ENCODE measurements at regions not wholly inside any gene's neighbourhood (a gene's known extent, or its start where the extent isn't known, plus 50 kb on each side); places are given as distances from the start of the nearest gene placed in this dataset.

DNA sequence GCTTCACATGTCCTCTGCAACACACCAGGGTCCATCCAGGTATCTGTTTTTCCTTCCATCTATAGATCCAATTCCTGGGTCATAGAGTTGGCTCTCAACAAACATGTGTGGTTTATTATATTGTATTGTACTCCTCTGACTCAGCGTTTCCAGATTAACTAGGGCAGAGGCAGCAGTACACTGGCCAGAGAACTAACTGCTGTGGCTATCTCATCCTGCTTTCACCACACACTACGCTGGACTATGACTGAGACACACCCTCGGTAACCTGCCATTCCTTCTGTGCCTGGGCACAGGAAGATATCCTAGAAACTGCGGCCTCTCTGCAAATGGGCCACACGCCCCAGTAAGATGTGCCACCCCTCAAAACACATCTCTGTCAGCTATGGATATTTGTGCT lies 159.8 kb upstream of the STK17B start:
- Mint-ChIP-seq H3K36me3 (ENCODE audit: low read depth) (no peaks in the 10 kb centered on the region), H3K4me1 (no peaks in the 10 kb centered on the region), H3K27me3 (no peaks in the 10 kb centered on the region), H3K9me3 (no peaks in the 10 kb centered on the region), H3K27ac (no peak overlapping the region), H3K4me3 (no peak overlapping the region)
- ATAC-seq (replicated peaks): no peak

DNA sequence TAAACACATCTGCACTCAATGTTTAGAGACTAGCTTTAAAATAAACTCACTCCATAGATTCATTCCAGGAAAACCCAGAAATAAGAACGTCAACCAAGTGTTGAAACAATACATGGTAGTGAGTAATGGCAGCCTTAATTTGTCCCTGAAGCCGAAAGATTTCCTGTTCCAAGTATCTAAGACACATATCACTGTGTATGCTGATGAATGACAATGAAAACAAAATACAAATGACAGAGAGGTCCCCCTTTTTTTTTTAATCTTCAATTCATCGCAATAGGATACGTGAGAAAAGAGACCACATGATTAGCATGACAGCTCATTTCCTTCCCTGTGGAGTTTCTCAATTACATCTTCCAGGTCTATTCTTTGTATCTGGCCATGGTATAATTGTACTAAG lies 160.5 kb upstream of the STK17B start:
- Mint-ChIP-seq H3K27me3 (no peaks in the 10 kb centered on the region), H3K9me3 (no peaks in the 10 kb centered on the region), H3K36me3 (ENCODE audit: low read depth) (no peaks in the 10 kb centered on the region), H3K4me1 (no peaks in the 10 kb centered on the region), H3K27ac (no peak overlapping the region), H3K4me3 (no peak overlapping the region)
- ATAC-seq (replicated peaks): no peak

DNA sequence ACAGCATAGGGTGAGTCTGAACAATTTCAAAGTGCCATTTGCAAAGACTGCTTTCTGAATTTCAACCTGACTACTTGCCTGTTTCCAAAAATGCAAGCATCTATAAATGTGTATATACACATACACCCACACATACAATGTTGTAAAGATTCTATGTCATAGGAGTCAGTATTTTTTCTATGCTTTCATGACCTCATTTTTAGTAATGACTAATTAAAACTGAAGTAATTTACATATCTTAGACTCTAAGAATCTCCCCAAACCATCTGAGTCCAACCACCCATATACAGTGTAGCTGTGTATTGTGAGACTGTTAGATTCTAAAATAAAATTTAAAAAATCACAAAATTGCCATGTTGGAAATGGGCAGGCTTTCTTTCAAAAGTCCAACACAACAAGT lies 162.0 kb upstream of the STK17B start:
- H3K36me3 Mint-ChIP-seq (ENCODE audit: low read depth): no peaks in the 10 kb centered on the region
- no peaks in the 10 kb centered on the region for H3K27me3 Mint-ChIP-seq
- ATAC-seq (replicated peaks): peak; percentile 86
- no peak overlapping the region for H3K27ac Mint-ChIP-seq
- H3K4me3 Mint-ChIP-seq: no peak overlapping the region
- no peaks in the 10 kb centered on the region for H3K9me3 Mint-ChIP-seq
- H3K4me1 Mint-ChIP-seq: no peaks in the 10 kb centered on the region

DNA sequence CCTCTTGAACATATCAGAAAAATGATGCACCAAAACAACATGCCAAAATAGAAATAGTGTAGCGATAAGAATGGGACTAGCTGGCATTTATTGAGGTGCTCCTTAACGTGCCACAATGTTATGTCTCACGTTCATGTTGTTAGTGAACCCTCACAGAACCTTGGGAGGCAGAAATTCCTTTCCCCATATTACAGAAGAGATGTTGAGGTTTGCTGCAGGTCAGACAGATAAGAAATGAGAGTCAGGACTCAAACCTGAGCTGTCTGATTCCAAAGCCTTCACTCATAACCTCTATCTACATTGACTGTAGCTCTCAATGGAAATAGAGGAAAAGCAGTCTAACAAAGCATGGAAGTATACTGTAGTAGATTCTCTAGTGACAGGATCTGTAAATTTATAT lies 163.3 kb upstream of the STK17B start:
- ATAC-seq (replicated peaks): no peak
- no peaks in the 10 kb centered on the region for H3K9me3 Mint-ChIP-seq
- H3K4me1 Mint-ChIP-seq: no peaks in the 10 kb centered on the region
- H3K4me3 Mint-ChIP-seq: no peak overlapping the region
- H3K27me3 Mint-ChIP-seq: no peaks in the 10 kb centered on the region
- H3K27ac Mint-ChIP-seq: no peak overlapping the region
- no peaks in the 10 kb centered on the region for H3K36me3 Mint-ChIP-seq (ENCODE audit: low read depth)

DNA sequence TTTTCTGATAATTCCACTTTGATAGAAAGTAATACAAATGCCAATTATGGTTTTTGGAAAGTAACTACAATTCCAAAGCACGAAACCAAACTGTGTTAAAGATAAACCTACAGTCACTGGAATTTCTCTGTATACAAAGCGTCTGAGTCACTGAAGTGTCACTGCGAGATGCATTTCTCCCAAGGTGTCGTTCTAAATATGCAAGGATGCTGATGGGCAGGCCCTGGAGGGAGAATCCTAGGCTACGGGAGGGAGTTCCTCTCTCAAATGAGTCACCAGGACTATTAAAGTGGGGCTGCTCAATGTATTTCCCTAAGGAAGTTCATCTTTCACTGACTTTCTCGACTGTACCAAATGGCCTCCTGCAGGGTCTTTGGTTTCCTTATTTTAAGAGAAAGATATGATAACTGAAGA lies 163.8 kb upstream of the STK17B start:
- Mint-ChIP-seq H3K4me3 (no peak overlapping the region), H3K9me3 (no peaks in the 10 kb centered on the region), H3K36me3 (ENCODE audit: low read depth) (no peaks in the 10 kb centered on the region), H3K4me1 (no peaks in the 10 kb centered on the region), H3K27me3 (no peaks in the 10 kb centered on the region), H3K27ac (no peak overlapping the region)
- ATAC-seq (replicated peaks): no peak

DNA sequence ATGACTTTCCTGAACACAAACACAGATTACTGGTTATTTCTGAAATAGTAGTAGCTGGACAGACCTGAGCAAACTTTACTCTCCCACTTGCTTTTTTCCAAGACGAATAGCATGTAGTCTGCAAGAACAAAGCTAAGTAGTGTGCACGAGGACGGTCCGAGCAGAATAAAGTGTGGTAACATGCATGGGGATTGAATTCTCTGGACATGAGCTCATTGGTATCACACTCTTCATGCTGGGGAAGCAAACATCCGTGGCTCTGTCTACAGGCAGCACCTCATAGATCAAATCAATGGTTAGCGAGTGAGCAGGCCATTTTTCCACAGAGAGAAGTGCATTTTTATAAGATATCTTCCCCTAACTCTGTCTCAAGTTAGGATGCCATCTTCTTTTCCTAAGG lies 164.8 kb upstream of the STK17B start:
- Mint-ChIP-seq H3K9me3 (no peaks in the 10 kb centered on the region), H3K27me3 (no peaks in the 10 kb centered on the region), H3K4me1 (no peaks in the 10 kb centered on the region), H3K27ac (no peak overlapping the region), H3K4me3 (no peak overlapping the region), H3K36me3 (ENCODE audit: low read depth) (no peaks in the 10 kb centered on the region)
- no peak for ATAC-seq (replicated peaks)

DNA sequence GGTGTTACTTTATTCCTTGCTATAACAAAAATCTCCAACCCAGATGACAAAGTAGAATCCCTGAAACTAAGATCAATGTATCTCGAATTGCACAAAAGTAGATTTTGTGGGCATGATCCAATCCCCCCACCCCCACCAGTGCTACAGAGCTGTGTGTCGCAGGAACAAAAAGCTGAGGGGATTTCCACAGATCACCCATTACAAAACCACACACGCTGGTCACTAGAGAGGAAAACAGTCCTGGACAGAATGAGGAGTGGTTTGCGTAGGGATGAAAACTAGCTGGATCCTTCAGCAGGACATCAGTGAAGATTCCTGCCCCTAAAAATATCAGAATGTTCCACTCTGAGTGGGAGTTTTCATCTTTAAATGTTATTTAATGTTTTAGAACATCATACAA lies 165.3 kb upstream of the STK17B start:
- no peak overlapping the region for H3K27ac Mint-ChIP-seq

DNA sequence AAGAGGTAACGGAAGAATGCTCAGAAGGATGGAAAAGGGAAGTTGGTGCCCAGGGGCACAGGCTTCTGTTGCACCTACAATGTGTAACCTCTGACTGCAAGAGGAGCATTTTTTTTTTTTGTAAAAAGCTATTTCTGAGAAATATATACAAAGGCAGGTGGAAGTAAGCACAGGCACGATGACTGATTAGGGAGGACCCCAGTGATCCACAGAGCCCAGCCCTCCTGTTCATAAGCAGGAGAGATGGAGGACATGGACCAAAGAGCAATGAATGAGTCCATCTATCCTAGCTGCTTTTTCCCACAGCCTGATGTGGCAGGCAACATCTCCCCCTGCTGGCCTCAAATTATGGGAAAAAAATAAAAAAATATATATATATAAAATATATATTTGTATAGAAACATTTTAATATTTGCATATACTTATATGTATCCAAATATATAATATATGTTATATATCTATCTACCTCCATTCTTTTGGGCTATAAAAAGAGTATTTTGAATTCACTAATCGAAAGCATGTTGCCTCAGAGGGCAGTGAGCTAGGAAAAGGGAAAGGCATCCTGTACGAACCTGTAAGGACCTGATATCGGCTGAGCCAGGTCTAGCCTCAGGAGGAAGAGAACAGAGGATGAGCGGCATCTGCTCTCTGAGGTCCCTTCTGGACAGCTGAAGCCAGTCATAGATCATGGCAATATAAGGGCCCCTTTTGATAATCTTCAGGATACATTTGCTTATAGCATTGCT lies 166.0 kb upstream of the STK17B start:
- no peak overlapping the region for H3K27ac Mint-ChIP-seq
- H3K4me1 Mint-ChIP-seq: no peaks in the 10 kb centered on the region

More for the DNA sequence above, 165.3 kb upstream of the STK17B start:
- no peak for ATAC-seq (replicated peaks)
- Mint-ChIP-seq H3K4me3 (no peak overlapping the region), H3K4me1 (no peaks in the 10 kb centered on the region), H3K9me3 (no peaks in the 10 kb centered on the region), H3K36me3 (ENCODE audit: low read depth) (no peaks in the 10 kb centered on the region), H3K27me3 (no peaks in the 10 kb centered on the region)

DNA sequence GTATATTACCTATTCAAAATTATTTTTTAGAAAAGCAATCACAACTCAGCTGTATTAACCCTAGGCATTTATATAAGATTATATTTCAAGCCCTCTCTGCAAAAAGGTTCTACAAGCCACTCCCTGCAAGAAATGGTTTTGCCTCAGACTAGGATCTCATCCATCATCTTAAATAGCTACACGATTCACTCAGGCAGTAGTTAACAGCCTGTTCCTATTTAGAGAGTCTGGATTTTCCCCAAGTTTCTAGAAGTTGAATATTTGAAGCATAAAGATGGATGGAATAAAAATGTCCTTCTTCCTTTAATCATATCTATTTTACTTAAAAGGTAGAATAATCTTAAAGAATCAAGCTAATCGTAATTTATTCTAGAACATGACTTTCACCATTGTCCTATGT lies 167.1 kb upstream of the STK17B start:
- no peaks in the 10 kb centered on the region for H3K36me3 Mint-ChIP-seq (ENCODE audit: low read depth)
- no peaks in the 10 kb centered on the region for H3K27me3 Mint-ChIP-seq
- H3K27ac Mint-ChIP-seq: no peak overlapping the region
- H3K9me3 Mint-ChIP-seq: no peaks in the 10 kb centered on the region
- H3K4me1 Mint-ChIP-seq: no peaks in the 10 kb centered on the region
- no peak overlapping the region for H3K4me3 Mint-ChIP-seq
- ATAC-seq (replicated peaks): no peak

More for the DNA sequence above, 166.0 kb upstream of the STK17B start:
- H3K9me3 Mint-ChIP-seq: no peaks in the 10 kb centered on the region
- no peak for ATAC-seq (replicated peaks)
- H3K4me3 Mint-ChIP-seq: no peak overlapping the region
- H3K27me3 Mint-ChIP-seq: no peaks in the 10 kb centered on the region
- no peaks in the 10 kb centered on the region for H3K36me3 Mint-ChIP-seq (ENCODE audit: low read depth)

DNA sequence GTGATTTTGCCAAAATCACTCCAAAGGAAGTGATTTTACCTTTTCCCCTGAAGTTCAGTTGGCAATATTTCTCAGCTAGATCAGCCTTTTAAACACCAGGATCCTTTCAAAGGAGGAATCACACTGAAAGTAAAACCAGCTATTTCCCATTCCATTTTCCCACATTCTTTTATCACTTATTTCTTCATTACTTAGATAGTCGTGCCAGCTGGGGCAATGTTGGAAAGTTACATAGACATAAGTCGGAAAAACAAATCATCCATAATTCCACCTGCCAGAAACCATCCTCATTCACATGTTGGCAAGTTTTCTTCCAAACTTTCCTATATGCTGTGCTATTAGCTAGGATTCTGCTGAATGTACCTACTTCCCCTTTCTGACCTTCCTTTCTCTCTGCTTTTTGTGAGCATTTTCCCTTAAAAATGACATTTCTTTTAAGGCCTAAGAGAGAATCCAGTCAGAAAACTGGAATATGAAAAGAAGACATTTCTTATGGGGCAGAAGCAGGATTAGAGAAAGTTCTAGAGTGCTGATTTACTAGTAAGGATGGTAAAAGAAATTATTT lies 170.0 kb upstream of the STK17B start:
- Mint-ChIP-seq H3K4me1 (no peaks in the 10 kb centered on the region), H3K27me3 (no peaks in the 10 kb centered on the region), H3K9me3 (no peaks in the 10 kb centered on the region), H3K36me3 (ENCODE audit: low read depth) (no peaks in the 10 kb centered on the region), H3K4me3 (no peak overlapping the region), H3K27ac (no peak overlapping the region)
- no peak for ATAC-seq (replicated peaks)

DNA sequence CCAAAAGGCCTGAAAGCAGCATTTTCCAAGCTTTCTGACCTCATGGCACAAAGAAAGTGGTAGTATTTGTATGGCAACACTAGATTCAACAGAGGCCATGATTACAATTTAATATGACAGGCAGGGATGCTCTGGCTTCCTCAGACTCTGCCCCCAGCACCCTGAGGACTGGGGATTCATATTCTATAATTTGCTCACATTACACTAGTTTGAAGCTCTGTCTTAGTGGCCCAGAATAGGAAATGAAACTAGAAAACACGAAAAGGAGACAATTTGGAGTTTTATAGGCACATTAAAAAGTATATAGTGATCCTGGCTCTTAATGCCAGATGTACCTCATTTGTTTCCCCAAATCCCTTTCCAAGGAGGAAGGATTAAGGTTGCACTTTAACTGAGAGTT lies 173.0 kb upstream of the STK17B start:
- Mint-ChIP-seq H3K27ac (no peak overlapping the region), H3K4me1 (no peaks in the 10 kb centered on the region), H3K9me3 (no peaks in the 10 kb centered on the region), H3K27me3 (peaks cover 5% of the 10 kb centered on the region), H3K4me3 (no peak overlapping the region), H3K36me3 (ENCODE audit: low read depth) (no peaks in the 10 kb centered on the region)
- ATAC-seq (replicated peaks): no peak

DNA sequence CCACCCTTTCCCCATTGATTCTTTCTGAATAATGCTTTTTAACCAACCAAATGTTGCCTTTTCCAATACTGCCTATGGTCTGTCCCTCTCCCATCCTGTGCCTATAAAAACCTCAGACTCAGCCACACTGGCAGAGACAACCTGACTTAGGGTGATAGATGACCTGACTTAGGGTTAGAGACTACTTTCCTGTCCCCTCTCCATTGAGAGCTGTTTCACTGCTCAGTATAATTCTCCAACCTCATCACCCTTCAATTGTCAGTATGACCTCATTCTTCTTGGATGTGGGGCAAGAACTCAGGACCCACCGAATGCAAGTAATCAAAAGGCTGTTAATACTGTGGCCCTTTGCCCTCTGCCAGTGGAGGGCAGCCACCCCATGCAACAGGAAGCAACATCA lies 182.3 kb upstream of the STK17B start:
- Mint-ChIP-seq H3K4me3 (no peak overlapping the region), H3K27me3 (peaks cover 23% of the 10 kb centered on the region), H3K4me1 (no peaks in the 10 kb centered on the region), H3K27ac (no peak overlapping the region), H3K9me3 (peaks cover 9% of the 10 kb centered on the region), H3K36me3 (ENCODE audit: low read depth) (no peaks in the 10 kb centered on the region)
- ATAC-seq (replicated peaks): no peak

DNA sequence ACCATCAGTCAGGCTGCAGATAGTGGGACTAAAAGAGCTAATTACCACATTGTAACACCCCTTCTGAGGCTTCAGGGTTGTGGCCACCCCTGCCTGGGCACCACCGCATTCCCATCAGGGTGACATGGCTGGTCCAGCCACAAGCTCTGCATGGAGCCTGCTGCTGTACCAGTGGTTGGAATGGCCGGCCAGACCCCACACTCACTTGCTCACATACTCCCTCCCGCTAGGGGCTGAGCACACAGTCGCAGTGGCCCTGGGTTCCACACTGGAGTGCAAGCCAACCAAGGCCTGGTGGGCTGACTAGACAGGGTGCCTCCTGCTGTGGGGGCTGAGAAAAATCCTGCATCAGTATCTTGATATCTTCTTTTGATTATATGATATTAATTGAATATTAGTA lies 182.8 kb upstream of the STK17B start:
- Mint-ChIP-seq H3K9me3 (peaks cover 9% of the 10 kb centered on the region), H3K27me3 (peaks cover 19% of the 10 kb centered on the region), H3K4me3 (no peak overlapping the region), H3K36me3 (ENCODE audit: low read depth) (no peaks in the 10 kb centered on the region), H3K27ac (no peak overlapping the region), H3K4me1 (no peaks in the 10 kb centered on the region)
- no peak for ATAC-seq (replicated peaks)

DNA sequence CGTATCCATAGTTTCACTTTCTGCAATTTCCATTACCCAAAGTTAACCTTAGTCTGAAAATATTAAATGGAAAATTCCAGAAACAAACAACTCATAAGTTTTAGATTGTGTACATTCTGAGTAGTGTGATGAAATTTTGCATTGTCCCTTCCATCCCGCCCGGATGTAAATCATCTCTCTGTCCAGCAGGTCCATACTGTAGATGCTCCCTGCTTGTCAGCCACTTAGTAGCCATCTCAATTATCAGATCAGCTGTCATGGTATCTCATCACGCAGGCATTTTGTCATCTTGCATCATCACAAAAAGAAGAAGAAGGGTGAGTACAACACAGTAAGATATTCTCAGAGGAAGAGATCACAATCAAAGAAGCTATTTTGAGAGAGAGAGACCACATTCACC lies 185.0 kb upstream of the STK17B start:
- Mint-ChIP-seq H3K4me1 (no peaks in the 10 kb centered on the region), H3K4me3 (no peak overlapping the region), H3K36me3 (ENCODE audit: low read depth) (no peaks in the 10 kb centered on the region), H3K9me3 (peaks cover 9% of the 10 kb centered on the region), H3K27ac (no peak overlapping the region), H3K27me3 (peaks cover 14% of the 10 kb centered on the region)
- no peak for ATAC-seq (replicated peaks)

DNA sequence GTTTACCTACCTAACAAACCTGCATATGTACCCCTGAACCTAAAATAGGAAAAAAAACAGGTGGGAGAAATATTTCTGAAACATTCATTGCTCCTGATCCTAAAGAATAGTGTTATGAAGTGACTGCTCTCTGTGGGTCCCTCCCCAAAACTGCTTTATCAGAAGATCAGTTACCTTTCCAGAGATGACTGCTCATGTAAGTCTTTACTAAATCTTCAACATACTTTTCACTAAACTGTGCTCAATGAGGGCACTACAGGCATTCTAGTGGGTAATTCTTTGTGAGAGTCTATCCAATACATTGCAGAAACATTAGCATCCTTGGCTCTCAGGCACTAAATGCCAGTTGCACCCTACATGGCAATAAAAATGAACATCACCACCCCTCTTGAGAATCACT lies 189.3 kb upstream of the STK17B start:
- ATAC-seq (replicated peaks): no peak
- Mint-ChIP-seq H3K4me1 (peaks cover under 1% of the 10 kb centered on the region), H3K9me3 (no peaks in the 10 kb centered on the region), H3K27me3 (peaks cover 5% of the 10 kb centered on the region), H3K36me3 (ENCODE audit: low read depth) (no peaks in the 10 kb centered on the region), H3K27ac (no peak overlapping the region), H3K4me3 (no peak overlapping the region)

Data from activated T-helper 17 cell treated with anti-CD3 and anti-CD28 coated beads, Interleukin-2, amount 50 U/mL, for 72 hours (primary cell).